ENCODE measurements at regions not wholly inside any gene's neighbourhood (a gene's known extent, or its start where the extent isn't known, plus 50 kb on each side); places are given as distances from the start of the nearest gene placed in this dataset.
"Not testable (repeated sequence)": the region's sequence is repeated elsewhere in the genome, so short reads cannot be mapped to it uniquely, and the experiment has no call there.

- H3K27ac ChIP-seq (ENCODE audit: insufficient read depth, low read length, poor library complexity, severe bottlenecking); H3K4me3 ChIP-seq (ENCODE audit: insufficient read depth, low read depth, low read length, poor library complexity, severe bottlenecking); H3K4me1 ChIP-seq (ENCODE audit: control insufficient read depth, insufficient read depth, low read length, poor library complexity, severe bottlenecking); DNase-seq; H3K9me3 ChIP-seq (ENCODE audit: control insufficient read depth, low read length); H3K36me3 ChIP-seq (ENCODE audit: control insufficient read depth, insufficient read depth, low read length); H3K27me3 ChIP-seq (replicated peaks; ENCODE audit: control insufficient read depth, insufficient read depth, low read length, poor library complexity, severe bottlenecking): not testable (repeated sequence)
Measured at GRCh38 chr6:142016666-142017065, 116.1 kb upstream of the GJE1 start.

DNA sequence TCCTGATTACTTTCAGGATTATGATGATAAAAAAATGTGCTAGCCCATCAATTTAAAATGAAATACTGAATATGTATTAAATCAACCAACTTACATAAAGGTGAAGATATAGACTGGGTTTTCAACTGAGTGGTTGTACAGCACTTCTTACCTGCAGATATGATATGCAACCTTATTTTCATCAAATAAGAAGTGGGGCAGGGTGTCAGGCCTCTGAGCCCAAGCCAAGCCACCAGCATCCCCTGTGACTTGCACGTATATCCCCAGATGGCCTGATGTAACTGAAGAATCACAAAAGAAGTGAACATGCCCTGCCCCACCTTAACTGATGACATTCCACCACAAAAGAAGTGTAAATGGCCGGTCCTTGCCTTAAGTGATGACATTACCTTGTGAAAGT is 117.3 kb upstream of the GJE1 start:
- not testable (repeated sequence) for H3K27ac ChIP-seq (ENCODE audit: insufficient read depth, low read length, poor library complexity, severe bottlenecking); H3K9me3 ChIP-seq (ENCODE audit: control insufficient read depth, low read length); H3K4me1 ChIP-seq (ENCODE audit: control insufficient read depth, insufficient read depth, low read length, poor library complexity, severe bottlenecking); H3K36me3 ChIP-seq (ENCODE audit: control insufficient read depth, insufficient read depth, low read length); H3K4me3 ChIP-seq (ENCODE audit: insufficient read depth, low read depth, low read length, poor library complexity, severe bottlenecking); DNase-seq; H3K27me3 ChIP-seq (replicated peaks; ENCODE audit: control insufficient read depth, insufficient read depth, low read length, poor library complexity, severe bottlenecking)

- DNase-seq: no peak
- Histone ChIP-seq H3K4me3 (ENCODE audit: insufficient read depth, low read depth, low read length, poor library complexity, severe bottlenecking) (no peak overlapping the region), H3K27me3 (replicated peaks; ENCODE audit: control insufficient read depth, insufficient read depth, low read length, poor library complexity, severe bottlenecking) (no peaks in the 10 kb centered on the region), H3K27ac (ENCODE audit: insufficient read depth, low read length, poor library complexity, severe bottlenecking) (no peak overlapping the region), H3K9me3 (ENCODE audit: control insufficient read depth, low read length) (no peaks in the 10 kb centered on the region), H3K4me1 (ENCODE audit: control insufficient read depth, insufficient read depth, low read length, poor library complexity, severe bottlenecking) (no peaks in the 10 kb centered on the region), H3K36me3 (ENCODE audit: control insufficient read depth, insufficient read depth, low read length) (no peaks in the 10 kb centered on the region)
Measured at GRCh38 chr6:142015011-142015410, 117.7 kb upstream of the GJE1 start.

DNA sequence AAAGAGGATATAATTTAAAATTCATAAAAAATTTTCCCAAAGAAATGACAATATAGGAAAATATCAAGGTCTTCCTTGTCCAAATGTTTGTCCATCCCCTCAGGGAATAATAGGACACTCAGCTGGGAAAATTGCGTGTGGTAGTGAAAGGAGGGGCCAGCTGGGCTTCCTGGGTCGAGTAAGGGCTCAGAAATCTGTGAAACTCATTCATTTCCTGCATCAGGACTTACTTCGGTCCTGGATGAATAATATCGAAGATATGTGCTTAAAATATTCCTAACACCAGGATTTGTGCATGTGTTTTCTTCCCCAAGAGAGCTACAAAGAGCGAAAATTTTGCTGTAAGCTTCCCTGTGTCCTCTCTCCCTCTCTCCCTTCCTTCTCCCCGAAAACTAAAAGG is 118.2 kb upstream of the GJE1 start:
- H3K27ac ChIP-seq (ENCODE audit: insufficient read depth, low read length, poor library complexity, severe bottlenecking): no peak overlapping the region
- DNase-seq: no peak
- no peaks in the 10 kb centered on the region for H3K4me1 ChIP-seq (ENCODE audit: control insufficient read depth, insufficient read depth, low read length, poor library complexity, severe bottlenecking)
- no peak overlapping the region for H3K4me3 ChIP-seq (ENCODE audit: insufficient read depth, low read depth, low read length, poor library complexity, severe bottlenecking)
- H3K9me3 ChIP-seq (ENCODE audit: control insufficient read depth, low read length): no peaks in the 10 kb centered on the region
- H3K27me3 ChIP-seq (replicated peaks; ENCODE audit: control insufficient read depth, insufficient read depth, low read length, poor library complexity, severe bottlenecking): no peaks in the 10 kb centered on the region
- no peaks in the 10 kb centered on the region for H3K36me3 ChIP-seq (ENCODE audit: control insufficient read depth, insufficient read depth, low read length)

- no peak for DNase-seq
- H3K27ac ChIP-seq (ENCODE audit: insufficient read depth, low read length, poor library complexity, severe bottlenecking): no peak overlapping the region
Measured at GRCh38 chr6:142013875-142014495, 118.7 kb upstream of the GJE1 start.

GRCh38 chr6:142013287-142013686 is 119.4 kb upstream of the GJE1 start:
- Histone ChIP-seq H3K4me1 (ENCODE audit: control insufficient read depth, insufficient read depth, low read length, poor library complexity, severe bottlenecking) (no peaks in the 10 kb centered on the region), H3K4me3 (ENCODE audit: insufficient read depth, low read depth, low read length, poor library complexity, severe bottlenecking) (no peak overlapping the region), H3K9me3 (ENCODE audit: control insufficient read depth, low read length) (no peaks in the 10 kb centered on the region), H3K36me3 (ENCODE audit: control insufficient read depth, insufficient read depth, low read length) (no peaks in the 10 kb centered on the region), H3K27ac (ENCODE audit: insufficient read depth, low read length, poor library complexity, severe bottlenecking) (no peak overlapping the region), H3K27me3 (replicated peaks; ENCODE audit: control insufficient read depth, insufficient read depth, low read length, poor library complexity, severe bottlenecking) (no peaks in the 10 kb centered on the region)
- DNase-seq: no peak

More at GRCh38 chr6:142013875-142014495, 118.7 kb upstream of the GJE1 start:
- Histone ChIP-seq H3K4me3 (ENCODE audit: insufficient read depth, low read depth, low read length, poor library complexity, severe bottlenecking) (no peak overlapping the region), H3K4me1 (ENCODE audit: control insufficient read depth, insufficient read depth, low read length, poor library complexity, severe bottlenecking) (no peaks in the 10 kb centered on the region), H3K36me3 (ENCODE audit: control insufficient read depth, insufficient read depth, low read length) (no peaks in the 10 kb centered on the region), H3K27me3 (replicated peaks; ENCODE audit: control insufficient read depth, insufficient read depth, low read length, poor library complexity, severe bottlenecking) (no peaks in the 10 kb centered on the region), H3K9me3 (ENCODE audit: control insufficient read depth, low read length) (no peaks in the 10 kb centered on the region)

DNA sequence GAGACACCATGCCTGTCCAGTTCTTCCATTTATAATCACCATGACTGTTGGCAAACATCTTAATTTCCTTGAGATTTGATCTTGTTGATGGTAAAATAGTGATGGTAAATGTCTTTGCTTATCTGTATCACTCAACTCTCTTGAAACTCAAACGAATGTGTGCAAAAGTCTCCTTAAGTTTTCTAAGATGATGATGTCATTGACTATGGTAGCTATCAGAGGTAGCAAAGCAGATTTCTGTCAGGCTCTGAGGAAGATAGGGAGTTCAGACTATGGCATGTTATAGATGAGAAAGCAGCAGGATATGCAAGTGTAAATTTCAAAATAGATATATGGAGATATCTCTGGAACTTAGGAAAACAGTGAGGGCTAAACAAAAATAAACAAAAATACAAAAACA is 121.0 kb upstream of the GJE1 start:
- DNase-seq: no peak
- Histone ChIP-seq H3K36me3 (ENCODE audit: control insufficient read depth, insufficient read depth, low read length) (no peaks in the 10 kb centered on the region), H3K9me3 (ENCODE audit: control insufficient read depth, low read length) (no peaks in the 10 kb centered on the region), H3K27ac (ENCODE audit: insufficient read depth, low read length, poor library complexity, severe bottlenecking) (no peak overlapping the region), H3K4me3 (ENCODE audit: insufficient read depth, low read depth, low read length, poor library complexity, severe bottlenecking) (no peak overlapping the region), H3K27me3 (replicated peaks; ENCODE audit: control insufficient read depth, insufficient read depth, low read length, poor library complexity, severe bottlenecking) (no peaks in the 10 kb centered on the region), H3K4me1 (ENCODE audit: control insufficient read depth, insufficient read depth, low read length, poor library complexity, severe bottlenecking) (no peaks in the 10 kb centered on the region)

DNA sequence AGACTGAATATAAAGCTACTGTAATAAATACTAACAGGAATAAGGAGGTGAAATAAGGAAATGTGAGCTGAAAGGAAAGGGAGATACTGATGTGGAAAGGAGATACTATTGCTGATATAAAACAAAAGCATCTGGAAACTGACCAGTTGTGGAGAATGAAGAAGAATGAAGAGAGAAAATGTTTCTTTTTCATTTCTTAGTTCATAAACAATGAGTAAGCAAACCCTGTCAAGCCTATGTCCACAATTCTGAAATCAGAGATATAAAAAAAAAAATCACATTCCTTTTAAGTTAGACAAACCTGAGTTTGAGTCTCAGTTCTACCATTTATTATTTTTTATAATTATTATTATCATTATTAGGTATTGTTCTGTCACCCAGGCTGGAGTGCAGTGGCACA is 121.6 kb upstream of the GJE1 start:
- no peak overlapping the region for H3K27ac ChIP-seq (ENCODE audit: insufficient read depth, low read length, poor library complexity, severe bottlenecking)
- no peaks in the 10 kb centered on the region for H3K9me3 ChIP-seq (ENCODE audit: control insufficient read depth, low read length)
- H3K4me3 ChIP-seq (ENCODE audit: insufficient read depth, low read depth, low read length, poor library complexity, severe bottlenecking): no peak overlapping the region
- no peak for DNase-seq
- H3K36me3 ChIP-seq (ENCODE audit: control insufficient read depth, insufficient read depth, low read length): no peaks in the 10 kb centered on the region
- no peaks in the 10 kb centered on the region for H3K4me1 ChIP-seq (ENCODE audit: control insufficient read depth, insufficient read depth, low read length, poor library complexity, severe bottlenecking)
- no peaks in the 10 kb centered on the region for H3K27me3 ChIP-seq (replicated peaks; ENCODE audit: control insufficient read depth, insufficient read depth, low read length, poor library complexity, severe bottlenecking)

- H3K27ac ChIP-seq (ENCODE audit: insufficient read depth, low read length, poor library complexity, severe bottlenecking): no peak overlapping the region
- H3K36me3 ChIP-seq (ENCODE audit: control insufficient read depth, insufficient read depth, low read length): no peaks in the 10 kb centered on the region
- no peaks in the 10 kb centered on the region for H3K27me3 ChIP-seq (replicated peaks; ENCODE audit: control insufficient read depth, insufficient read depth, low read length, poor library complexity, severe bottlenecking)
- no peak overlapping the region for H3K4me3 ChIP-seq (ENCODE audit: insufficient read depth, low read depth, low read length, poor library complexity, severe bottlenecking)
- H3K9me3 ChIP-seq (ENCODE audit: control insufficient read depth, low read length): no peaks in the 10 kb centered on the region
- no peaks in the 10 kb centered on the region for H3K4me1 ChIP-seq (ENCODE audit: control insufficient read depth, insufficient read depth, low read length, poor library complexity, severe bottlenecking)
- DNase-seq: no peak
Measured at GRCh38 chr6:142009647-142010046, 123.1 kb upstream of the GJE1 start.

DNA sequence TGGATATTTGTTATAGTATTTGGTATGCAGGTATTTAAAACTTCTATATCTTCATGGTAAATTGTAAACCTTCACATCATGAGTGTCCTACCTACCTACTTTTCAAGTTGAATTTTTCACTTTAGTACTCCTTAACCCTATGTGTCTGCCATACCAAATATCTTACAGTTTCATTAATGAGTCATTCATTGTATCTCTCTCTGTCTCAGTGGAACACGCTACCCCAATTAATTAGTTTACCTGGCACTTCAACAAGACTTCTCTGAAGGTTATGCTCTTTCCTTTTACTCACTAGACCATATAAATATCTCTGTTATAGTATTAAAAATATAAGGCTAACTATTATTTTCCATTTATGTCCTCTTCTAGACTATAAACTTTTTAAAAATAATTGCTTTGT is 123.9 kb upstream of the GJE1 start:
- H3K27me3 ChIP-seq (replicated peaks; ENCODE audit: control insufficient read depth, insufficient read depth, low read length, poor library complexity, severe bottlenecking): no peaks in the 10 kb centered on the region
- H3K4me3 ChIP-seq (ENCODE audit: insufficient read depth, low read depth, low read length, poor library complexity, severe bottlenecking): no peak overlapping the region
- no peaks in the 10 kb centered on the region for H3K9me3 ChIP-seq (ENCODE audit: control insufficient read depth, low read length)
- DNase-seq: no peak
- H3K4me1 ChIP-seq (ENCODE audit: control insufficient read depth, insufficient read depth, low read length, poor library complexity, severe bottlenecking): no peaks in the 10 kb centered on the region
- H3K27ac ChIP-seq (ENCODE audit: insufficient read depth, low read length, poor library complexity, severe bottlenecking): no peak overlapping the region
- no peaks in the 10 kb centered on the region for H3K36me3 ChIP-seq (ENCODE audit: control insufficient read depth, insufficient read depth, low read length)

Measured in effector memory CD4-positive, alpha-beta T cell (primary cell).